ENCODE measurements at regions not wholly inside any gene's neighbourhood (a gene's known extent, or its start where the extent isn't known, plus 50 kb on each side); places are given as distances from the start of the nearest gene placed in this dataset.

GRCh38 chr2:7819850-7820249, 862.0 kb upstream of the ID2 start:
- intact Hi-C loops (cut with micrococcal nuclease): no loop called here
- H3K36me3 ChIP-seq (replicated peaks in 1 of 2; ENCODE audit: control insufficient read depth in 1 of 2, insufficient read depth in 2 of 2, low read length in 2 of 2): no peaks in the 10 kb centered on the region
- no peak for TF ChIP-seq CTCF (IDR thresholded peaks at IDR 0.05)
- H3K79me2 ChIP-seq (ENCODE audit: insufficient read depth, low read length): no peaks in the 10 kb centered on the region
- H3K4me1 ChIP-seq (ENCODE audit: control insufficient read depth in 1 of 2, insufficient read depth in 2 of 2, low read length in 2 of 2): no peaks in the 10 kb centered on the region
- H2AFZ ChIP-seq (ENCODE audit: insufficient read depth, low read depth, low read length, poor library complexity, severe bottlenecking): no peak overlapping the region
- peaks cover 0 to 7% (median 4%) of the 10 kb centered on the region in 7 donors for H3K9me3 Mint-ChIP-seq
- no peaks in the 10 kb centered on the region for H3K36me3 Mint-ChIP-seq
- no CpG with 5 or more reads among the region's 4 CpGs for WGBS (ENCODE audit: insufficient coverage)
- H3K4me2 ChIP-seq (replicated peaks; ENCODE audit: extremely low read depth, low read length, poor library complexity, severe bottlenecking): no peak overlapping the region
- H3K27ac Mint-ChIP-seq: no peak overlapping the region
- DNase-seq: no peak
- H3K27me3 Mint-ChIP-seq (ENCODE audit: low read depth in 3 of 3): peaks cover 0 to 2% (median 0%) of the 10 kb centered on the region in 3 donors
- peaks cover 0 to 4% of the 10 kb centered on the region in 2 donors for H3K9me3 ChIP-seq (replicated peaks in 1 of 2; ENCODE audit: control insufficient read depth in 1 of 2, insufficient read depth in 1 of 2, low read length in 2 of 2)
- no peaks in the 10 kb centered on the region for H3K4me1 Mint-ChIP-seq
- no peak overlapping the region for H3K9ac ChIP-seq (ENCODE audit: insufficient read depth, low read length, poor library complexity, severe bottlenecking)
- no peaks in the 10 kb centered on the region for H4K20me1 ChIP-seq (ENCODE audit: insufficient read depth, low read length)
- H3K27ac ChIP-seq (ENCODE audit: low read depth in 1 of 2, low read length in 2 of 2): no peak overlapping the region
- no peak overlapping the region for H3K4me3 ChIP-seq (replicated peaks in 1 of 3; ENCODE audit: low read depth in 2 of 3, low read length in 3 of 3)
- peak overlapping the region in 1 of 2 donors; percentile 13 for H3K4me3 Mint-ChIP-seq
- no peaks in the 10 kb centered on the region for H3K27me3 ChIP-seq (ENCODE audit: control insufficient read depth in 2 of 2, insufficient read depth in 2 of 2, low read length in 2 of 2)

- H3K27ac ChIP-seq (ENCODE audit: low read depth in 1 of 2, low read length in 2 of 2): no peak overlapping the region
- DNase-seq: no peak
- intact Hi-C loops (cut with micrococcal nuclease): no loop called here
- no peak overlapping the region for H3K4me3 Mint-ChIP-seq
- peaks cover 0 to 2% (median 0%) of the 10 kb centered on the region in 7 donors for H3K9me3 Mint-ChIP-seq
- no peaks in the 10 kb centered on the region for H3K9me3 ChIP-seq (replicated peaks in 1 of 2; ENCODE audit: control insufficient read depth in 1 of 2, insufficient read depth in 1 of 2, low read length in 2 of 2)
- no peaks in the 10 kb centered on the region for H4K20me1 ChIP-seq (ENCODE audit: insufficient read depth, low read length)
- no peak overlapping the region for H3K4me3 ChIP-seq (replicated peaks in 1 of 3; ENCODE audit: low read depth in 2 of 3, low read length in 3 of 3)
- TF ChIP-seq CTCF (IDR thresholded peaks at IDR 0.05): no peak
- H2AFZ ChIP-seq (ENCODE audit: insufficient read depth, low read depth, low read length, poor library complexity, severe bottlenecking): no peak overlapping the region
- H3K4me1 ChIP-seq (ENCODE audit: control insufficient read depth in 1 of 2, insufficient read depth in 2 of 2, low read length in 2 of 2): no peaks in the 10 kb centered on the region
- no peaks in the 10 kb centered on the region for H3K4me1 Mint-ChIP-seq
- H3K36me3 ChIP-seq (replicated peaks in 1 of 2; ENCODE audit: control insufficient read depth in 1 of 2, insufficient read depth in 2 of 2, low read length in 2 of 2): no peaks in the 10 kb centered on the region
- H3K79me2 ChIP-seq (ENCODE audit: insufficient read depth, low read length): no peaks in the 10 kb centered on the region
- no peak overlapping the region for H3K9ac ChIP-seq (ENCODE audit: insufficient read depth, low read length, poor library complexity, severe bottlenecking)
- H3K4me2 ChIP-seq (replicated peaks; ENCODE audit: extremely low read depth, low read length, poor library complexity, severe bottlenecking): no peak overlapping the region
- H3K36me3 Mint-ChIP-seq: no peaks in the 10 kb centered on the region
- H3K27ac Mint-ChIP-seq: no peak overlapping the region
- H3K27me3 Mint-ChIP-seq (ENCODE audit: low read depth in 3 of 3): peaks cover 0 to 5% (median 4%) of the 10 kb centered on the region in 3 donors
- H3K27me3 ChIP-seq (ENCODE audit: control insufficient read depth in 2 of 2, insufficient read depth in 2 of 2, low read length in 2 of 2): no peaks in the 10 kb centered on the region
- 100% methylated on average over 1 of the region's 2 CpGs for WGBS (ENCODE audit: insufficient coverage)
Observed at GRCh38 chr2:7824211-7824610, 857.6 kb upstream of the ID2 start.

All from CD14-positive monocyte (primary cell).